ENCODE measurements at regions not wholly inside any gene's neighbourhood (a gene's known extent, or its start where the extent isn't known, plus 50 kb on each side); places are given as distances from the start of the nearest gene placed in this dataset.

DNA sequence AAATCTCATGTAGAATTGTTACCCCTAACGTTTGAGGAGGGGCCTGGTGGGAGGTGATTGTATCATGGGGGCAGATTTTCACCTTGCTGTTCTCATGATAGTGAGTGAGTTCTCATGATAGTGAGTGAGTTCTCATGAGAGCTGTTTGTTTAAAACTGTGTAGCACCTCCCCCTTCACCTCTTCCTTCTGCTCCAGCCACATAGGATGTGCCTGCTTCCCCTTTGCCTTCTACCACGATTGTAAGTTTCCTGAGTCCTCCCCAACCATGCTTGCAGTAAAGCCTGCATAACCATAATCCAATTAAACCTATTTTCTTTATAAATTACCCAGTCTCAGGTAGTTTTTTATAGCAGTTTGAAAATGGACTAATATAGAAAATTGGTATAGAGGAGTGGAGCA lies 1783.7 kb upstream of the CDH9 start (continued):
- TF ChIP-seq, protein P1, sequence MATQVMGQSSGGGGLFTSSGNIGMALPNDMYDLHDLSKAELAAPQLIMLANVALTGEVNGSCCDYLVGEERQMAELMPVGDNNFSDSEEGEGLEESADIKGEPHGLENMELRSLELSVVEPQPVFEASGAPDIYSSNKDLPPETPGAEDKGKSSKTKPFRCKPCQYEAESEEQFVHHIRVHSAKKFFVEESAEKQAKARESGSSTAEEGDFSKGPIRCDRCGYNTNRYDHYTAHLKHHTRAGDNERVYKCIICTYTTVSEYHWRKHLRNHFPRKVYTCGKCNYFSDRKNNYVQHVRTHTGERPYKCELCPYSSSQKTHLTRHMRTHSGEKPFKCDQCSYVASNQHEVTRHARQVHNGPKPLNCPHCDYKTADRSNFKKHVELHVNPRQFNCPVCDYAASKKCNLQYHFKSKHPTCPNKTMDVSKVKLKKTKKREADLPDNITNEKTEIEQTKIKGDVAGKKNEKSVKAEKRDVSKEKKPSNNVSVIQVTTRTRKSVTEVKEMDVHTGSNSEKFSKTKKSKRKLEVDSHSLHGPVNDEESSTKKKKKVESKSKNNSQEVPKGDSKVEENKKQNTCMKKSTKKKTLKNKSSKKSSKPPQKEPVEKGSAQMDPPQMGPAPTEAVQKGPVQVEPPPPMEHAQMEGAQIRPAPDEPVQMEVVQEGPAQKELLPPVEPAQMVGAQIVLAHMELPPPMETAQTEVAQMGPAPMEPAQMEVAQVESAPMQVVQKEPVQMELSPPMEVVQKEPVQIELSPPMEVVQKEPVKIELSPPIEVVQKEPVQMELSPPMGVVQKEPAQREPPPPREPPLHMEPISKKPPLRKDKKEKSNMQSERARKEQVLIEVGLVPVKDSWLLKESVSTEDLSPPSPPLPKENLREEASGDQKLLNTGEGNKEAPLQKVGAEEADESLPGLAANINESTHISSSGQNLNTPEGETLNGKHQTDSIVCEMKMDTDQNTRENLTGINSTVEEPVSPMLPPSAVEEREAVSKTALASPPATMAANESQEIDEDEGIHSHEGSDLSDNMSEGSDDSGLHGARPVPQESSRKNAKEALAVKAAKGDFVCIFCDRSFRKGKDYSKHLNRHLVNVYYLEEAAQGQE (IDR thresholded peaks at IDR 0.05; ENCODE audit: unreplicated experiment): no peak
- TF ChIP-seq CREB1 (CRISPR knock-in tag; IDR thresholded peaks at IDR 0.05; ENCODE audit: low read depth): no peak
- TF ChIP-seq EZH2 (IDR thresholded peaks at IDR 0.05; ENCODE audit: low read depth, unreplicated experiment): no peak
- TF ChIP-seq, protein P2, sequence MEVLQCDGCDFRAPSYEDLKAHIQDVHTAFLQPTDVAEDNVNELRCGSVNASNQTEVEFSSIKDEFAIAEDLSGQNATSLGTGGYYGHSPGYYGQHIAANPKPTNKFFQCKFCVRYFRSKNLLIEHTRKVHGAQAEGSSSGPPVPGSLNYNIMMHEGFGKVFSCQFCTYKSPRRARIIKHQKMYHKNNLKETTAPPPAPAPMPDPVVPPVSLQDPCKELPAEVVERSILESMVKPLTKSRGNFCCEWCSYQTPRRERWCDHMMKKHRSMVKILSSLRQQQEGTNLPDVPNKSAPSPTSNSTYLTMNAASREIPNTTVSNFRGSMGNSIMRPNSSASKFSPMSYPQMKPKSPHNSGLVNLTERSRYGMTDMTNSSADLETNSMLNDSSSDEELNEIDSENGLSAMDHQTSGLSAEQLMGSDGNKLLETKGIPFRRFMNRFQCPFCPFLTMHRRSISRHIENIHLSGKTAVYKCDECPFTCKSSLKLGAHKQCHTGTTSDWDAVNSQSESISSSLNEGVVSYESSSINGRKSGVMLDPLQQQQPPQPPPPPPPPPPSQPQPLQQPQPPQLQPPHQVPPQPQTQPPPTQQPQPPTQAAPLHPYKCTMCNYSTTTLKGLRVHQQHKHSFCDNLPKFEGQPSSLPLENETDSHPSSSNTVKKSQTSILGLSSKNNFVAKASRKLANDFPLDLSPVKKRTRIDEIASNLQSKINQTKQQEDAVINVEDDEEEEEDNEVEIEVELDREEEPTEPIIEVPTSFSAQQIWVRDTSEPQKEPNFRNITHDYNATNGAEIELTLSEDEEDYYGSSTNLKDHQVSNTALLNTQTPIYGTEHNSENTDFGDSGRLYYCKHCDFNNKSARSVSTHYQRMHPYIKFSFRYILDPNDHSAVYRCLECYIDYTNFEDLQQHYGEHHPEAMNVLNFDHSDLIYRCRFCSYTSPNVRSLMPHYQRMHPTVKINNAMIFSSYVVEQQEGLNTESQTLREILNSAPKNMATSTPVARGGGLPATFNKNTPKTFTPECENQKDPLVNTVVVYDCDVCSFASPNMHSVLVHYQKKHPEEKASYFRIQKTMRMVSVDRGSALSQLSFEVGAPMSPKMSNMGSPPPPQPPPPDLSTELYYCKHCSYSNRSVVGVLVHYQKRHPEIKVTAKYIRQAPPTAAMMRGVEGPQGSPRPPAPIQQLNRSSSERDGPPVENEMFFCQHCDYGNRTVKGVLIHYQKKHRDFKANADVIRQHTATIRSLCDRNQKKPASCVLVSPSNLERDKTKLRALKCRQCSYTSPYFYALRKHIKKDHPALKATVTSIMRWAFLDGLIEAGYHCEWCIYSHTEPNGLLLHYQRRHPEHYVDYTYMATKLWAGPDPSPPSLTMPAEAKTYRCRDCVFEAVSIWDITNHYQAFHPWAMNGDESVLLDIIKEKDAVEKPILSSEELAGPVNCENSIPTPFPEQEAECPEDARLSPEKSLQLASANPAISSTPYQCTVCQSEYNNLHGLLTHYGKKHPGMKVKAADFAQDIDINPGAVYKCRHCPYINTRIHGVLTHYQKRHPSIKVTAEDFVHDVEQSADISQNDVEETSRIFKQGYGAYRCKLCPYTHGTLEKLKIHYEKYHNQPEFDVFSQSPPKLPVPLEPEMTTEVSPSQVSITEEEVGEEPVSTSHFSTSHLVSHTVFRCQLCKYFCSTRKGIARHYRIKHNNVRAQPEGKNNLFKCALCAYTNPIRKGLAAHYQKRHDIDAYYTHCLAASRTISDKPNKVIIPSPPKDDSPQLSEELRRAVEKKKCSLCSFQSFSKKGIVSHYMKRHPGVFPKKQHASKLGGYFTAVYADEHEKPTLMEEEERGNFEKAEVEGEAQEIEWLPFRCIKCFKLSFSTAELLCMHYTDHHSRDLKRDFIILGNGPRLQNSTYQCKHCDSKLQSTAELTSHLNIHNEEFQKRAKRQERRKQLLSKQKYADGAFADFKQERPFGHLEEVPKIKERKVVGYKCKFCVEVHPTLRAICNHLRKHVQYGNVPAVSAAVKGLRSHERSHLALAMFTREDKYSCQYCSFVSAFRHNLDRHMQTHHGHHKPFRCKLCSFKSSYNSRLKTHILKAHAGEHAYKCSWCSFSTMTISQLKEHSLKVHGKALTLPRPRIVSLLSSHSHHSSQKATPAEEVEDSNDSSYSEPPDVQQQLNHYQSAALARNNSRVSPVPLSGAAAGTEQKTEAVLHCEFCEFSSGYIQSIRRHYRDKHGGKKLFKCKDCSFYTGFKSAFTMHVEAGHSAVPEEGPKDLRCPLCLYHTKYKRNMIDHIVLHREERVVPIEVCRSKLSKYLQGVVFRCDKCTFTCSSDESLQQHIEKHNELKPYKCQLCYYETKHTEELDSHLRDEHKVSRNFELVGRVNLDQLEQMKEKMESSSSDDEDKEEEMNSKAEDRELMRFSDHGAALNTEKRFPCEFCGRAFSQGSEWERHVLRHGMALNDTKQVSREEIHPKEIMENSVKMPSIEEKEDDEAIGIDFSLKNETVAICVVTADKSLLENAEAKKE (CRISPR knock-in tag; IDR thresholded peaks at IDR 0.05): no peak

DNA sequence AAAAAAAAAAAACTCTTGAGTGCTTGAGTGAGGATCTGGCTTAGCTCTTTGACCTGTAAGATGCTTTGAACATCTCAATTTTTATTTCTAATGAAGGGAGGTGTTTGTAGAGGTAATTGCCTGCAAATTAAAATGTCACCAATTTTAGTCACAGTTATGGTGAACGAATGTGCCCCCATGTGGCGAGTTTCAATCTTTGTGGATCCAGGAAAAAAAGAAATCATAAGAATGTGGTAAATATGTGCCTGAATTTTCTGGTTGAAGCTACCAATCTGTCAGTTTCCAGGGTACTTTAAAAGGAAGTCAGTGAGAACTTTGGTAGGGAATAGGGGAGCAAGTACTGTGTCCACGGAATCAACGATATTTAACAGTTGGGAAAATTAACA lies 1772.4 kb upstream of the CDH9 start:
- no peaks in the 10 kb centered on the region for H3K27me3 ChIP-seq (ENCODE audit: insufficient read depth)
- Mint-ChIP-seq H3K4me1 (no peaks in the 10 kb centered on the region), H3K27me3 (ENCODE audit: insufficient read depth, low read depth, poor library complexity) (no peaks in the 10 kb centered on the region), H3K9me3 (no peaks in the 10 kb centered on the region; the same call in 2 of the 3 replicates), H3K4me3 (no peak overlapping the region), H3K27ac (no peak overlapping the region), H3K36me3 (ENCODE audit: low read depth) (no peaks in the 10 kb centered on the region)
- H3K4me2 ChIP-seq: no peak overlapping the region
- no peak for ATAC-seq
- H2AFZ ChIP-seq: 0 out of 2 replicates have a peak overlapping the region, but pooled peaks have one; percentile 56
- no peaks in the 10 kb centered on the region for H3K36me3 ChIP-seq (ENCODE audit: insufficient read depth)
- no peaks in the 10 kb centered on the region for H3K79me2 ChIP-seq (replicated peaks; ENCODE audit: insufficient read depth)
- H4K20me1 ChIP-seq (replicated peaks; ENCODE audit: insufficient read depth): no peaks in the 10 kb centered on the region
- TF ChIP-seq, protein P3, sequence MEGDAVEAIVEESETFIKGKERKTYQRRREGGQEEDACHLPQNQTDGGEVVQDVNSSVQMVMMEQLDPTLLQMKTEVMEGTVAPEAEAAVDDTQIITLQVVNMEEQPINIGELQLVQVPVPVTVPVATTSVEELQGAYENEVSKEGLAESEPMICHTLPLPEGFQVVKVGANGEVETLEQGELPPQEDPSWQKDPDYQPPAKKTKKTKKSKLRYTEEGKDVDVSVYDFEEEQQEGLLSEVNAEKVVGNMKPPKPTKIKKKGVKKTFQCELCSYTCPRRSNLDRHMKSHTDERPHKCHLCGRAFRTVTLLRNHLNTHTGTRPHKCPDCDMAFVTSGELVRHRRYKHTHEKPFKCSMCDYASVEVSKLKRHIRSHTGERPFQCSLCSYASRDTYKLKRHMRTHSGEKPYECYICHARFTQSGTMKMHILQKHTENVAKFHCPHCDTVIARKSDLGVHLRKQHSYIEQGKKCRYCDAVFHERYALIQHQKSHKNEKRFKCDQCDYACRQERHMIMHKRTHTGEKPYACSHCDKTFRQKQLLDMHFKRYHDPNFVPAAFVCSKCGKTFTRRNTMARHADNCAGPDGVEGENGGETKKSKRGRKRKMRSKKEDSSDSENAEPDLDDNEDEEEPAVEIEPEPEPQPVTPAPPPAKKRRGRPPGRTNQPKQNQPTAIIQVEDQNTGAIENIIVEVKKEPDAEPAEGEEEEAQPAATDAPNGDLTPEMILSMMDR (conservative IDR thresholded peaks at IDR 0.05; ENCODE audit: low read depth in 2 of 2): peak; percentile 46 to 47
- no peak for TF ChIP-seq EZH2phosphoT487 (IDR thresholded peaks at IDR 0.05; ENCODE audit: unreplicated experiment)
- no peaks in the 10 kb centered on the region for H3F3A ChIP-seq (replicated peaks; ENCODE audit: low read depth)
- no peak overlapping the region for H3K27ac ChIP-seq (ENCODE audit: low read depth)
- peak; percentile 10 for DNase-seq (ENCODE audit: low spot score)
- H3K4me3 ChIP-seq: no peak overlapping the region
- no peaks in the 10 kb centered on the region for H3K4me1 ChIP-seq (ENCODE audit: insufficient read depth)
- H3K9me2 ChIP-seq (ENCODE audit: insufficient read depth): no peaks in the 10 kb centered on the region

Data from GM23338 (cell line).